Fibroblast of skin of back (primary cell): ENCODE measurements at regions not wholly inside any gene's neighbourhood (a gene's known extent, or its start where the extent isn't known, plus 50 kb on each side); places are given as distances from the start of the nearest gene placed in this dataset.

Source experiments
- DNase-seq: peaks from one replicate; pipeline ENCODE4 v3.0.0-alpha.2; 2013

DNA sequence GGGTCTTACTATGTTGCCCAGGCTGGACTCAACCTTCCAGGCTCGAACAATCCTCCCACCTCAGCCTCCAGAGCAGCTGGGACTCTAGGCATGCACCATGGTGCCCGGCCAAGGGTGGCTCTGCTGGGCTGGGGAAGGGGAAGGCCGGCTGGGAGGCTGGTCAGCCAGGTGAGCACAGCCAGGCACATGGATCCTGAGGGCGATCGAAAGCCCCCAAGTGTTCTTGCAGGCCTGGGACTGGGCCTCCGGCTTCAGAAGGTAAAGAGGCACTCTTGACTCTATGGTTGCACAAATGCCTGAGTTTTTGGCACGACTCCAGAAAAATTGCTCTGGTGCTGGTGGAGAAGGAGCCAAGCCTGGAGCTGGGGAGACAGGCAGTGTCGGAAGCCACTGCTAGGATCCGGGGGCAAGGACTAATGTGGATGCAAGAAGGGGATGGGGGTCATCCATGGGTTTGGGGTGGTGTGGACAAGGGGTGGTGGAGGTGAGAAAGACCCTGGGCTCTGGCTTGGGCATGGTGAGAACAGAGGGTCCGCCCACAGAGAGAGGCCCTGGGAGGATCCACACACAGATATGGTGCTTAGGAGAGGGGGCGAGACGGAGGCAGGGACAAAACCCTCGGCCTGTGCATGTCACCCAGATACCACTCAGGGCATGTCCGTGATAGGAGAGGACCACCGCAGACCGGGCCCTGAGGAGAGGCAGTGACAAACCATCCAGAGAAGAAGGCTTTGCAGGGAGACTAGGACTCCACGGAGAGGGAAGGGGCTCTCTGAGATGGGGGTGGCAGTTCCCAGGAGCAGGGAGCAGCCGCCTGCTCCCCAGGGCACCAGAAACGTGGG is 51.1 kb upstream of the COL5A1 start:
- DNase-seq: no peak

DNA sequence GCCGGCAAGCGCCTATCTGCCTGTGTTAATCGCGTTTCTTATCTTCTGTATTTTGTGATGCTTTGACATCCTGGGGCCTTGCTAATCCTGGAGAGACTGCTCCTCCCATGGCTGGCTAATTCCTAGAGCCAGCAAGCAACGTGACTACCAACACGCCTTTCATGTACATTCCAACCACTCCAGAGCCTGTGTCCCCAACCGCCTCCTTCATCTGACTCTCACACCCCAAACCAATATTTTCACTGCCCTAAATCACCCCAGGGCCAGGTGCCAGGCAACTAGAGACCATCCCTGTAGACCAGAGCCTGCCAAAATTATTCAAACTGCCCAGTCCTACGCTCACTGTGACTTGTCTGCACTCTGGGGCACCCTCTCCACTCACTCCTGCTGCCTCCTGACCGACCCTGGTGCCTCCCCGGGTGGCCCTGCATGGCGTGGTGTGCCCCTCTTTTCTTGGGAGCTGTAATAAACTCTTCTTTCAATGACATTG is 50.5 kb upstream of the COL5A1 start:
- peak; percentile 85 for DNase-seq

DNA sequence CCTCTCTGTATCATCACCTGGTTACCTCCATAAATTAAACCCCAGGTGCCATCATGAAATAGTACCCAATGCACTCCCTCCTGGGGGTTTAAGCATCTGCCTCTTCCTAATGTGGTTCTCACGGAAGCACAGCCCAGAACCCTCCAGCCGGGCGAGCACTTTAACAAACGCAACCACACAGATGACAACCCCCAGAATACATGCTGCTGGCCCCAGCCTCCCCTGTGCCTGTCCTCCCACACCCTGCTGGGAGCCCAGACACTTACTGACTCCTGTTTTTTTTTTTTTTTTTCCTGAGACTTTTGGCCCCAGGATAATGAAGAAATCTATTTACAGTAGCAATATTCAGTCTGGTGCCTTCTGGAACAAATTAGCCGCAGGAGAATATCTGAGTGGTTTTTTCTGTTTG is 50.0 kb upstream of the COL5A1 start:
- peak; percentile 92 for DNase-seq
